ENCODE measurements at regions not wholly inside any gene's neighbourhood (a gene's known extent, or its start where the extent isn't known, plus 50 kb on each side); places are given as distances from the start of the nearest gene placed in this dataset.

DNA sequence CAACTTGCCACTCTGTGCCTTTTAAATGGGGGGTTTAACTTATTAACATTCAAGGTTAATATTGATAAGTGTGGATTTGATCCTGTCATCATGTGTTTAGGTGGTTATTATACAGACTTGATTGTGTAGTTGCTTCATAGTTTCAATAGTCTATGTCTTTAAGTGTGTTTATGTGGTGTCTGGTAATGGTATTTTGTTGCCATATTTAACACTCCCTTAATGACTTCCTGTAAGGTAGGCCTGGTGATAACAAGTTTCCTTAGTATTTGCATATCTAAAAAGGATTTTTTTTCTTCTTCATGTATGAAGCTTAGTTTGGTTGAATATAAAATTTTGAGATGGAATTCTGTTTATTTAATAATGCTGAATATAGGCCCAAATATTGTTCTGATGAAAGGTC, 506.0 kb upstream of the ZNF462 start:
- DNase-seq, result no peak

DNA sequence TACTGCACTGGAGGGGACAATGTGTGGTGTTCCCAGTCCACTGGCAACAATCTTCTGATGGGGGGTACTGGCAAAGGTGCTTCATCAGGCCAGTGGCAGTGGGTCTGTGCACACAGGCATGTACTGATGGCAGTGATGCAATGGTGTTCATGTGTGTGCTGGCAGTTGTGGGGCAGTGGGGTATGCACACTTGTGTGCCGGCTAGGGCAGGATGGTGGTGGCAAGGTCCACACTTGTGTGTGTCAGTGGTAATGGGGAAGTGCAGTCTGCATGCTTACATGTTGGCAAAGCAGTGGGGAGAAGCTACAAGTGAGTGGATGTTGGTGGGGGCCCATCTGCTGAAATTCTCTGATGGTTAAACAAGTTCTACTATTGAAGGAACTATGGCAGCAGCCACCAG, 504.6 kb upstream of the ZNF462 start:
- DNase-seq, result no peak

DNA sequence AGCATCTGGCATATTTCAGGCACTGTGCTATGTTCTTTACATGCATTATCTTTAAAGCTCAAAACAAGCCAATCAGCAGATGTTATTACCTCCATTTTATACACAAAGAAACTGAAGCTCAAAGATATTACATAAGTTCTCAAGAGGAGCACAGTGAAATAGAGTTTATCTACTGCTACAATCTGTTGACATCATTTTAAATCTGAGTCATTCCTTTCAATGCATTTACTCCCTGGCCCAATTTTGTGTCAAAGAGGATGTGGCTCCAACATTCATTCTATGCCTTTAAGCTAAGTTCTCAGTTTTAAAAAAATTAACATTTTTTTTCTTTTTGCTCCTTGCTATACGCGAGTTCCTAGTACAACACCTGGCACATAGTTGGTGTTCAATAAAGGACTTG, 486.3 kb upstream of the ZNF462 start:
- DNase-seq, result no peak

DNA sequence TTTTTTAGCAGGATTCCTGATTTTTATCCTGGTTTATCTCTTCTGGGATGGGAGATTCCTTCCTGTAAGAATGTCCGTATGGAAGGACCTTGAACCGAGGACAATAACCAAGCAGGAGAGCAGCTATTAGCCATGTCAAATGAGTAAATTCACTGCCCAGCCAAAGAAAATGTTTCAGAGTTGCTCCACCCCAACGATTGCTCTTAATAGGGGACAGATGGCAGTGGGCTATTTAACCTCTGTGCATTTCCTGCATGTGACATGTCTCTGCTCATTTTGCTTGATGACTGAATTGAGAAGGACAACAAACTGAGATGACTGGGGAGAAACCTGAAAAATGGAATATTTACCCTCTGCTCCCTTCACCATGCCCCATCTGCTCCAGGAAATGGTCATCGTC, 479.9 kb upstream of the ZNF462 start:
- no peak for DNase-seq

DNA sequence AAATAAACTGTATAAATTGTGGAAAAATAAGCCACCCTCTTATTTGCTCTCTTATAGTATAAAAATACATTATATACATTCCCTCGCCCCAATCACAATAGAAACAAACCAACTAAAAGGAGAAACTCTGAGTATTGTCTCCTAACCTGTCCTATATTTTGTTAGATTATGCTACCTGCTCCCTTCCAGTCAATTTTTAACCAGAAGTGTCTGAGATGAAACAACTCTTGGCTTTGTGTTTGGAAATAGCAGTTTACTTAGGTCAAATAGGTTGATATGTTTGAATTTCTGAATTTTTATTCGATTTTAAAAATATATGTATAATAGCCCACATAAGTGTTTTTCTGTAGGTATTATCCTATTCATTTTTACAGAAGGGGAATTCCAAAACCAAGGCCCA, 475.0 kb upstream of the ZNF462 start:
- DNase-seq, result no peak

DNA sequence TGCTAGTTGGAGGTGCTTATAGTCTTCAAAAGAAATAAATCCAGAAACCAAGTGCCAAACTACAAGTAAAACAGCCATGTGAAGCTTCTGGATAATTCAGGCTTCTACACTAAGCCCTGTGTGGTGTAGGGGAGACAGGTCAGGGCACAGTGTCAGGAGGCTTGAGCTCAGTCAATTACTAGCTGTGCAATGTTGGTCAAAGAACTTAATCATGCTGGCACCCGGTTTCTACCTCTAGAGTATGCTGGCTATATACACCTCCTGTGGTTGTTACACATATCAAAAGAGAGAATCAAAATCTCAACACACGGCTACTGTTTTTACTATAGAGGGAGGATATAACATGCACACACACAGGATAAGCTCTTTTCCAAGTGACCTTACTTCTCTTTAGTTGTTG, 469.7 kb upstream of the ZNF462 start:
- DNase-seq, result no peak

DNA sequence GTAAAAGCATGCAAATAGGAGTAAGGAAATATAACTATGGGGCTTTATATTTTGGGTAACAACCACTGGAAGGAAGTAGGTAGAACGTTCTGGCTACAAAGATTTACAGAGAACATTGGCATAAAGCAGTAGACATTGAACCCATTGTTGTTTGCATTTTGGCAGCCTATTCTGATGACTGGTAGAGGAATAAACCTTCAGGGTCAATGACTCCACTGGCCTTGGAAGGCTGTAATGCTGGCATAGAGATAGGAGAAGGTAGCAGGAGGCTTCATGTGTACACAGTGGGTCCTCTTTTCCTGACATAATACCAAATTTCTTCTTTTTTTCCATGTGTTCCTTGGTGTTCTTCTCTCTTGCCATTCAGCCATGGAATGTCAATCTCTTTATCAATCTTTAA, 462.8 kb upstream of the ZNF462 start:
- no peak for DNase-seq

DNA sequence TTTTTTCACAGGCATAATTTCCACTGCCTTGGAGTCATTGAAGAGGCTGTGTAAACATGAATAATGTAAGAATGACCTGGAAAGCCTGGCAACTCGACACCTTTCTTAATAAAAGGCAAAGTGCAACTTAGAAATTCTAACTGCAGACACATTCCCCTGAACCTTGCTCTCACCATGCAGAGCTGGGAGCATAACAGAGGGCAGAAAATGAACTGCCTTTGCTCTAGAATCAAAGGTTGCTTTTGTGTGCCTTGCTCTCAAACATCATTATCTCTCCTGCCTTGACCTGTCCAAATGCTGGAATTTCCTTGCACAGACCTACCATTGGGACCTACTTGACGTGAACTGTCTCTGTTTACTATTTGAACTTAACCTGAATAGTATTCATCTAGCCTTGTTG, 462.0 kb upstream of the ZNF462 start:
- DNase-seq, result no peak

DNA sequence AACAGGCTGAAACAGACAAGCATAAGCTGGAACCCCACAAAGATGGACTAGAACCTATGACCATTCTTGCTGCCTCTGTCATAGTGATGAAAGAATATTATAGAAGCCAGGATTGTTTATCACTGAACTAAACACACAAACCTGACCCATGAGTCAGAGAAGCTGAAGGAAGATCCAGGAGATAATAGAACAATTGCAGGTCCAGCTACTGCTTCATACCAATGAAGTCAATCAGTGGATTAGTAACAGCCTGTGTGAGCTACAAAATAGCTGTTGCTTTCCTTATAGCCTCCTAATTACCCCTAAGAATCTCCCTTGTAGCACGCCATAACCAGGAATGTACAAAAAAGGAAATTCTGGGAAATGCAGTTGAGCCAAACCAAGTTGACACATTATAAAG, 459.9 kb upstream of the ZNF462 start:
- DNase-seq, result no peak

DNA sequence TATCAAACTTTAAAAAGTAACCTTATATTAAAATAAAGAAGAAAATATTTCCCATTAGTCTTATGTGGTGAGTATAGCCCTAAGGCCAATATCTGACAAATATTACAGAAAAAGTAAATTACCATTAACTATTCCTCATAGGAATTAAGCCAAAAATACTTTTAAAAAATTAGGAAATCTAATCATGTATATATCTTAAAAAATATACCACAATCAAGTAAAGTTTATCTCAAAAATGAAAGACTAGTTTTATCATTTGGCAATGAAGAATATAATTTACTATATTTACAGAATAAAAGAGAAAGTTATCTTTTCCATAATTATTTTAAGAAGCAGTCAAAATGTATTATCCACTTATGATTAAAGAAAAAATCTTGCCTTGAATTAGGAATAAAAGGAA, 458.8 kb upstream of the ZNF462 start:
- no peak for DNase-seq

DNA sequence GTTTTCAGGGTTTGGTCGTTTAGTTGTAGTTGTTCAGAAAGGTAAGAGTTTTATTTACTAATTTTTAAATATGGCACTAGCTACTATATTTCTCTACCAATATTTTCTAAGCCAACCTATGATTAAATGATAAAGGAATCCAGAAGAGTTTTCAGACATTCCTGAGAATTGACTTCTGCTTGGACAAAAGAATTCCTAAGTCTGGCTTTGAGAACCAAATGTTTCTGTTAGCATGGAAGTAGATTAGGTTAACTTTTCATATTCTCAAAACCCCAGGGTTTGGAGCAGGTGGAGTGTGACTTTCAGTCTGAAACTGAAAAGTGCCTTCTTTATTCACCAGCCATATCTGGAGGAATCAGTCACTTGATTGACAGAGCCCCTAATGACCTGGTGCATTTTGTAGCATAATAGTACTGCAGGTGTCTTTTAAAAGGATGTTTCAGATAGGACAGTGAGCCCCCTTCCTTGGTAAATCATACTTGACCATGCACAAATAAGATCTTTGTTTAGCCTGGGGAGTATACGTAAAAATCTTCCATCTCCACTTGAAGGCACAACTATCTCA, 457.0 kb upstream of the ZNF462 start:
- DNase-seq, result no peak

DNA sequence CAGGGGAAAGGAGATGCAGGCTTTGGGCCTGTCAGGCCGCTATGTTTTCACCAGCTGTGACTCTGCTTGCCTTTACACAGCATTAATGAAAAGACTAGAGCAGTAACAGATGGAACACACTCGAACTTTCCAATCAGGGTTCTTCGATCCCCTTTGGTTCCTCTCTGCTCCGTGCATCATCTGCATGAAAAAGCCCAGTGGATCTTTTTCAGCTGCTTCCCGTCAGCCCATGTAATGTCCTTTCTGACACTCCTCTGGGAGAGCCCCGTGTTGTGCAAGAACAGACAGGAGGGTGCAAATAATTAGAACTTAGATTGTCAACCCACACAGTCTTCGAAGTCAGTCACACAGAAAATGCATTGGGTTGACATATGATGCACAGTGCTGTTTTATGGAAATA, 448.9 kb upstream of the ZNF462 start:
- DNase-seq, result no peak

DNA sequence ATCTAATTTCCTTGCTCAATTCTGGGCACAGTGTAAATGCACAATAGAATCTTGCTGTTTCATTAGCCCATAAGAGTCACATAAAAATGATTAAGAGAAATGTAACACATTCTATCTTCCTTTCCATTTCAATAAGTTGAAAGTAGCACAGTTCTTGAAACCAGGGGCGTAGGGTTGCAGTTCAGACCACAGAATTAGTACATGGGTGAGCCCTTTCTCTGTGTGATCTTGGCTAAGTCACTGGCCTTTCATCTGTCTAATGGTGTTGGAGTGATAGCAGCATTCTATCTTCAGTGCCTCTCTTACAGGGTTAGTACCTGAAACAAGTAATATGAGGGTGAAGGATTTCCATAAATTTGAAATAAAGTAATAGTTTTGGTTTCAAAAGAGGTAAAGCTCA, 445.3 kb upstream of the ZNF462 start:
- DNase-seq, result no peak

DNA sequence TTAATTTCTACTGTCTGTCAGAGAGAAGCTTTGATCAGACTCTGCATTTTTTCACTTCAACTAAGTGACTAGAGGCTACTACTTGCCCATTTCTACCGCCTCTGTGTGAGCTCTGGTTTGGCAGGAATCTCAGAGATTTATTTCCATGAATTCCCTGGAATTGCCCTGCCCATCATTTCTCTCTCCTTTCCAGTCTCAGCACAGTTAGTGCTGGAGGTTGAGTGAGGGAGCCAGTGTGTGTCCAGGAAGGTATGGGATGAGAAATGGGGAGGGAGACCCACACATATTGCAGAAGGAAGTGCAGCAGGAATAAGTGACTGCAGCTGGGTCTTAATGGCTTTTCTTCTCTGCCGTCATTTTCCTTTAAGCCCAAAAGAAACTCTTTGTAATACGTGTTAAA, 443.1 kb upstream of the ZNF462 start:
- no peak for DNase-seq

DNA sequence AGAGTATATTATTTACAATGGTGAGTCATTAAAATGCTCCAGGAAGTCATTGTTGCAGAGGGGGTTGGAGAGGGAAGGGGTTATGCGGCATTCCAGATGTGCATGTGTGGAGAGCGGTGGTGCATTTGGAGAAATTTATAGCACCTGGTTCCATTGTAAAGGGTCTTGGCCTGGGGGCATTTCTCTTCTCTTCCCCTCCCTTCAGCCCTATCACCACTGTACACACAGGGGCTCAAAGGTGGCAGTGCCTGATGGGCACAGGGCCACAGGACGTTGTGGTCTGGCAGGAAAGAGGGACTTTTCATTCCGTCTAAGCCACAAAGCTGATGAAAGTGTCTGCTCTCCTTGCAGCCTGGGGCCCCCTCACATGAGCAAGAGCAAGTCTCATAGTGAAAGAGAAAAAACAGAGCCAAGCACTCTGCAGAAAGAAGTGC, 442.4 kb upstream of the ZNF462 start:
- no peak for DNase-seq

DNA sequence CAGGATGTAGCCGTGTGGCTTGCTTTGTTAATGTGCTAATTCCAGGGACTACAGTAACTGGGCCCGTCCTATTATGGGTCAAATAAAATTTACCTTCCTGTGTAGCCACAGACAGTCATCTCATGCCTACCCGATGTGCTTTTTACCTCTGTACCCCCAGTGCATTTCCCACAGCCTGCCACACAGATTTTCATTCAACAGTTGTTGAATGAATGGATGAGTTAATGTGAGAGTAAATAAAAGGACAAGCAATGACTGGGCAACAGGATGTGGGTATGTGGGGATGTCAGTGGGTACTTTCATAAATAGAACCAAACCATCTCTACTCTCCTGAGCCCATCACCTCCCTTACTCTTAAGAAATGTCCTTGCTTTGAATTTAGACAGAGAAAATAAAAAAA, 441.2 kb upstream of the ZNF462 start:
- DNase-seq, result no peak

DNA sequence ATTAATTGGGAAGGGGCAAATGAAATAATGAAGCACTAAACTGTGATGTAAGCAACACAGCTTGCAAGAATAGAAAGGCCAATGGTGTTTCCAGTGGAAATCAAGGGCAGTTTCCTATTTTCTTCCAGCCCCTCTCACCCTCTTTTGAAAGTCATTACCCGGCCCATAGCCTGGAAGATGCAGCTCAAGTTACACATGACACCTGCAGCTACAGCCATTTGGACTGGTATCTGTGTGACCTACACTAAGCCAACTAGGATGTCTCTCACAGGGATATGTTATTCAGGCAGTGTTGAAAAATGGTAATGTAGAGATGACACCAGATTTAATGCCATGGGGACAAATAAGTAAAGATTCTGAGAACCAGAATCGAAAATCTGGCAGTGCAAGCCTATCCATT, 439.4 kb upstream of the ZNF462 start:
- DNase-seq, result no peak

DNA sequence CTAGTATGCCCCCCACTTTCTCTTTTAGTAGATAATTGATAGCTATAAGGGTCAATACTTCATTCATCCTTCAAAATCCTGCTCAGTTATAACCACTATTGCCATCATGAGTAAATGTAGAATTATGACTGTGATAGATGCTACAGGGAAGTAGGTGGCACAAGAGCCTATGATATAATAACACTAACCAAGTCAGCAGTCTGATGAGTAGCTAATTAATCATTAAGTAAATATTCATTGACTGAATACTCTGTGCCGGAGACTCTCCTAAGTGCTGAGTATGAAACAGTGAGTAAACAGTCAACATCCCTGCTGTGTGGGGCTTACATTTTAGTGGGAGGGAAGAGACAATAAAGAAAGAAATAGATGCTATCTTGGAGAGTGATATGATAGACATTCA, 430.3 kb upstream of the ZNF462 start:
- no peak for DNase-seq

DNA sequence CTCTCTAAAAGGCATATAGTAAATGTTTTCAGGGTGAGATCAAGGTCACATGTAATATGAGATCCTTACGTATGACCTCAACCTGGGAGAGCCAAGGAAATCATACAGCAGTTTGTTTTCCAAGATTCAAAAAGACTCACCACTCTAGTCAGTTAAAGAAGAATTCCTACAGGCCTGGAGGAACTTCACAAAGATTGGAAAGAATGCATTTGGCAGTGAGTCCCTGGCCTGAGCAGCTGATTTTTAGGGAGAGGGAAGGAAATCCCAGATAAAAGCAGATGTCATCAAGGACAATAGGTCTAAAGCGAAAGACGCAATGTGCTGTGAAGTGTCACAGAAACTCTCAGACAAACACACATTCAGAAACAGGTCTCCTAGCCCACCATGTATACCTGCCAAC, 424.0 kb upstream of the ZNF462 start:
- no peak for DNase-seq

DNA sequence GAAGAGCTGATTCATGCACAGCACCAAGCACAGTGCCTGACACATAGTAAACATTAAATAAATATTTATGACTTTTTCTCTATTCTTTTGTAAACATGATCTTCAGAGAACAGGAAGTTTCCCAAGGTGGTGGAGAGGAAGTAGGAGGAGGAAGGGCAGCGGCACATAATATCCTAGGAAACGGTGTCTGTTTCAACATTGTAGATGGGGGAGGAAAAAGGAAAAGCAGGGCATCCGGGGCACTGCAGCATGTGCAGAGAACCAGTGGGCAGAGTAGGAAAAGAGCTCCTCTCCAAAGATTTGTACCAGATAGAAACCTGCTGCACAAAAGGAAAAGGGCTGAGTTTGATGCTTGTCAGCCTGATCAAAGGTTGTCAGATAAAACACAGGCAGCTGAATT, 421.7 kb upstream of the ZNF462 start:
- no peak for DNase-seq

DNA sequence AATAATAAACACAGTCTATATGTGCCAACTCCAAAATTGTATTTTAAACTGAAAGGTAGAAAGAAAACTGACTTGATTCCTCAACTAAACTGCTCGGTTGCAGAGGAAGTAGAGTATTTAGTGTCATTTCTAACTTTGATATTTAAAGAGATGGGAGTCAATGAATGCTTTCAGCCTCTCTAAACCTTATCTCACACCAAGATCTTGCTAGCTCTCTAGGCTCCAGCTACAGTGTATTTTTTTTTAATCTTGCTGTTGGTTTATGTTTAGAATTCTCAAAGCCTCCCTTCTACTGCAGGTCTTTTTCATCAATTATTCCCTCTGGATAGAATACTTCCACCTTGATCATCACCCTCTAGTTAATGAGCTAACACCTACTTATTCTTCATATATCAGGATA, 419.4 kb upstream of the ZNF462 start:
- no peak for DNase-seq

DNA sequence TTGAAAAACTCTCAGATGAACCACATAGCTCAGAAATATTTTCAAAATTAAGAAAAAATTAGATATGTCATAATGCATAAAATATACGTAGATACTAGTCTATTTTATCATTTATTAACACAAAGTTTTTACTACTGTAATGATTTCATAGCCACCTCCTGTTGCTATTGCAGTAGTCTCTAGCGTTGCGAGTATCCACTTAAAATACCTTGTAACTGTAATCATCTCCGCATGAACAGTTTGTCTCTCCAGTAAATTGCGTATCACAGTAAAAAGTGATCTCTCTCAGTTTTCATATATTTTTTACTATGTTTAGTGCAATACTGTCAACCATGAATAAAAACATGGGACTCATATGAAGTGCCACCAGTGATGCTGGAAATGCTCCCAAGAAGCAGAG, 417.9 kb upstream of the ZNF462 start:
- no peak for DNase-seq

DNA sequence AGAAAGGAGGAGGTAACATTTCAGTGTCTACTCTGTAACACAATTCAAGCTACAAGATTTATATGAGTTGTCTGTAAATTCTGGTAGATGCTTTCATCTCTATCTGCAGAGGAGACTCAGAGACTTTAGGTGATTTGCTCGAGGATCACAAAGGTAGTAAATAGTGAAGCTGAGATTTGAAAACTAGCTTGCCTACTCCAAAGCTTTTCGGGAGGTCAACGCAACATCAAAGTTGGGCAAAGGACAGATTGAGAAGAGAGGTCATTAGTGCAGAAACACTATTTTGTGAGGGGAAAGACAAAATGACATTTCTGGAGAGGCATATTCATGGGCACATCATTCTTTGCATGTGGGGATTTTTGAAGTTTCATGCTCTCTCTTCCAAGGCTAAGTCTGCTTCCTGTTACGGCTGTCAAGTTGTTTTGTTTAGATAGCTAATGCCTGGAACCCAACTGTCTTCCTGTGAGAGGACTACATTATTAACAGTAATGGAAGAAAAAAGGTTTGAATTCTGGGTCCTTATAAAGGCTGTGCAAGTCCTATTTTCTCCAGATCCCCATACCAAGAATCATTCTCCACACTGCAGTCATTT, 413.5 kb upstream of the ZNF462 start:
- no peak for DNase-seq

DNA sequence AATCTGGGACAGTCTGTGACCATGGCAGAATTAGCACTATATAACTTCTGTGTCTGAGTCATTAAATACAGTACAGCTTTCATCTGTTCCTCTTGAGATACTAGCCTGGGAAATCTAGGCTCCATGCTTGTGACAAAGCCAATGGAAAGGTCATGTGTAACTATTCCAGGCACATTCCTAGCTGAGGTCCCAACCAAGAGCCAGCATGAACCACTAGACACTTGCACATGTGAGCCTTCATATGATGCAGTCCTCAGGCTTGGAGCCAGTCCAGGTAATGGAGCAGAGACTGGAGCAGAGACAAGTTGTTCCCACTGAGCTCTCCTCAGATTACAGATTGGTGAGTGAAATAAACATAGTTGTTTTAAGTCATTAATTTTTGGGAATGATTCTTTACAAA, 412.4 kb upstream of the ZNF462 start:
- no peak for DNase-seq

DNA sequence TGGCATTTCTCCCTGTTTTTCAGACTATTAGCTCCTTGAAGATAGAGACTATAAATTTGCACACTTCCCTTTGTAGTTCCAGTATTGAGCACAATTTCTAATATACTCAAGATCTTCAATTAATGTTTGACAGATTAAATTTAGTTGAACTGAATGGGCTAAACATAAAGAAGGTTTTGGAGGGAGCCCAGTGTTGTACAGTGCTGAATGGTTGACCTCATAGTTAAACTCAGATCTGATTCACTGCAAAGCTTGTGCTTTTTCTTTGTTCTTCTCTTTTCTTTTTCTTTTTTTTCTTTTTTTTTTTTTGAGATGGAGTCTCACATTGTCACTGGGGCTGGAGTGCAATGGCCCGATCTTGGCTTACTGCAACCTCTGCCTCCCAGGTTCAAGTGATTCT, 411.7 kb upstream of the ZNF462 start:
- DNase-seq, result no peak

DNA sequence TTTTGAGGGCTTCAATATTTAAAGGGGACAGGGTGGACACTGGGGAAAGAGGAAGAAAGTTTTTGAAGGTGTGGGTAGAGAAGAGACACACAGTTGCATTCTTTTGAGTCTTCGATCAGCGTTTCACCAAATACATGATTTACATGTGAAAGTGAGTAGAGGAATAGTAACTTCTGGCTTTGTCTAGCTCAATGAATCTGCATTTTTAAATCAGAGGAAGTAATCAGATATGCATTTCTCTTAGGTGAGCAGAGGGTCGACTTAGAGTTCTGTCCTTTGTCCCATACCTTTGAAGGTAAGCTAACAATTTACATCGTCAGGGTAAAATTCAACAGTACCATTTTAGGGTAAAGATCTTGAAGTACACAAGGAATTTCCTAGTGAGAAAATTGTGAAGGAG, 406.4 kb upstream of the ZNF462 start:
- no peak for DNase-seq
